HTR-8/SVneo (cell line): ENCODE measurements at regions not wholly inside any gene's neighbourhood (a gene's known extent, or its start where the extent isn't known, plus 50 kb on each side); places are given as distances from the start of the nearest gene placed in this dataset.
"Not testable (repeated sequence)": the region's sequence is repeated elsewhere in the genome, so short reads cannot be mapped to it uniquely, and the experiment has no call there.

Experiments used
- DNase-seq: peaks from one replicate; pipeline ENCODE4 v3.0.0; 2011; ENCODE audit warnings: low spot score, mixed read lengths; ENCODE audit not compliant: insufficient read length
- FAIRE-seq: peaks from 2 replicates; lab custom pipeline; 2011; peaks lifted over from hg19 to GRCh38; lab: Jason Lieb, UNC

GRCh38 chr3:159657176-159657575 lies 331.5 kb upstream of the IL12A start:
- DNase-seq = no peak
- no peak for FAIRE-seq

- DNase-seq (no peak), FAIRE-seq (no peak)
These were observed 331.0 kb upstream of the IL12A start for GRCh38 chr3:159657629-159658028.

- no peak for DNase-seq
- FAIRE-seq = no peak
These were observed 328.3 kb upstream of the IL12A start for GRCh38 chr3:159660326-159660725.

- FAIRE-seq (no peak), DNase-seq (no peak)
These were observed 327.7 kb upstream of the IL12A start for GRCh38 chr3:159660901-159661300.

GRCh38 chr3:159662549-159662948 lies 326.1 kb upstream of the IL12A start:
- no peak for FAIRE-seq

GRCh38 chr3:159664006-159664405 lies 324.6 kb upstream of the IL12A start:
- FAIRE-seq = no peak
- DNase-seq = no peak

More at GRCh38 chr3:159662549-159662948, 326.1 kb upstream of the IL12A start:
- no peak for DNase-seq

GRCh38 chr3:159664653-159665052 lies 324.0 kb upstream of the IL12A start:
- no peak for FAIRE-seq
- no peak for DNase-seq

- FAIRE-seq = no peak
- no peak for DNase-seq
These were observed 321.4 kb upstream of the IL12A start for GRCh38 chr3:159667261-159667660.

- FAIRE-seq (no peak), DNase-seq (no peak)
These were observed 320.2 kb upstream of the IL12A start for GRCh38 chr3:159668461-159668860.

GRCh38 chr3:159668990-159669476 lies 319.6 kb upstream of the IL12A start:
- FAIRE-seq (no peak), DNase-seq (peak; percentile 10)

- DNase-seq (no peak), FAIRE-seq (no peak)
These were observed 318.9 kb upstream of the IL12A start for GRCh38 chr3:159669766-159670165.

- no peak for FAIRE-seq
These were observed 315.6 kb upstream of the IL12A start for GRCh38 chr3:159672728-159673688.

GRCh38 chr3:159674583-159674982 lies 314.1 kb upstream of the IL12A start:
- FAIRE-seq = no peak

More at GRCh38 chr3:159672728-159673688, 315.6 kb upstream of the IL12A start:
- DNase-seq = no peak

GRCh38 chr3:159675285-159675684 lies 313.4 kb upstream of the IL12A start:
- no peak for FAIRE-seq
- DNase-seq = no peak

More at GRCh38 chr3:159674583-159674982, 314.1 kb upstream of the IL12A start:
- DNase-seq = no peak

GRCh38 chr3:159679900-159680299 lies 308.7 kb upstream of the IL12A start:
- FAIRE-seq = no peak
- DNase-seq = no peak

- not testable (repeated sequence) for FAIRE-seq, DNase-seq
These were observed 306.9 kb upstream of the IL12A start for GRCh38 chr3:159681717-159682116.

- FAIRE-seq = no peak
These were observed 302.8 kb upstream of the IL12A start for GRCh38 chr3:159685801-159686200.

GRCh38 chr3:159693226-159693625 lies 295.4 kb upstream of the IL12A start:
- DNase-seq = no peak
- FAIRE-seq = no peak

More at GRCh38 chr3:159685801-159686200, 302.8 kb upstream of the IL12A start:
- no peak for DNase-seq

GRCh38 chr3:159711560-159712333 lies 276.9 kb upstream of the IL12A start:
- FAIRE-seq = no peak
- peak; percentile 77 for DNase-seq

- no peak for FAIRE-seq
- DNase-seq = no peak
These were observed 267.3 kb upstream of the IL12A start for GRCh38 chr3:159721324-159721723.

GRCh38 chr3:159723295-159723694 lies 265.3 kb upstream of the IL12A start:
- FAIRE-seq = no peak

More at GRCh38 chr3:159723295-159723694, 265.3 kb upstream of the IL12A start:
- no peak for DNase-seq
